ENCODE measurements at regions not wholly inside any gene's neighbourhood (a gene's known extent, or its start where the extent isn't known, plus 50 kb on each side); places are given as distances from the start of the nearest gene placed in this dataset.

GRCh38 chr12:102299731-102300130, 102.1 kb upstream of the PMCH start:
- no peak for TF ChIP-seq CREB1 (IDR thresholded peaks at IDR 0.05; ENCODE audit: low read depth)
- no peak for TF ChIP-seq RAD21 (IDR thresholded peaks at IDR 0.05; ENCODE audit: low read depth)
- TF ChIP-seq, protein P1, sequence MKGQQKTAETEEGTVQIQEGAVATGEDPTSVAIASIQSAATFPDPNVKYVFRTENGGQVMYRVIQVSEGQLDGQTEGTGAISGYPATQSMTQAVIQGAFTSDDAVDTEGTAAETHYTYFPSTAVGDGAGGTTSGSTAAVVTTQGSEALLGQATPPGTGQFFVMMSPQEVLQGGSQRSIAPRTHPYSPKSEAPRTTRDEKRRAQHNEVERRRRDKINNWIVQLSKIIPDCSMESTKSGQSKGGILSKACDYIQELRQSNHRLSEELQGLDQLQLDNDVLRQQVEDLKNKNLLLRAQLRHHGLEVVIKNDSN (IDR thresholded peaks at IDR 0.05) = no peak
- TF ChIP-seq TCF12 (IDR thresholded peaks at IDR 0.05; ENCODE audit: low read depth) = no peak
- no peak for TF ChIP-seq ZBTB7A (IDR thresholded peaks at IDR 0.05; ENCODE audit: low read depth)
- no peak for TF ChIP-seq TAF1 (IDR thresholded peaks at IDR 0.05; ENCODE audit: low read depth)
- TF ChIP-seq FOXM1 (IDR thresholded peaks at IDR 0.05; ENCODE audit: borderline replicate concordance, low read depth) = no peak
- TF ChIP-seq TEAD4 (IDR thresholded peaks at IDR 0.05) = no peak
- TF ChIP-seq MAX (IDR thresholded peaks at IDR 0.05) = no peak
- TF ChIP-seq EGR1 (IDR thresholded peaks at IDR 0.05) = no peak
- no peak for TF ChIP-seq REST (IDR thresholded peaks at IDR 0.05; ENCODE audit: low read depth)
- TF ChIP-seq EP300 (IDR thresholded peaks at IDR 0.05; ENCODE audit: borderline replicate concordance) = no peak
- TF ChIP-seq CEBPB (IDR thresholded peaks at IDR 0.05) = no peak
- no peak for TF ChIP-seq YY1 (IDR thresholded peaks at IDR 0.05; ENCODE audit: low read depth)
- TF ChIP-seq NFIC (IDR thresholded peaks at IDR 0.05) = no peak

DNA sequence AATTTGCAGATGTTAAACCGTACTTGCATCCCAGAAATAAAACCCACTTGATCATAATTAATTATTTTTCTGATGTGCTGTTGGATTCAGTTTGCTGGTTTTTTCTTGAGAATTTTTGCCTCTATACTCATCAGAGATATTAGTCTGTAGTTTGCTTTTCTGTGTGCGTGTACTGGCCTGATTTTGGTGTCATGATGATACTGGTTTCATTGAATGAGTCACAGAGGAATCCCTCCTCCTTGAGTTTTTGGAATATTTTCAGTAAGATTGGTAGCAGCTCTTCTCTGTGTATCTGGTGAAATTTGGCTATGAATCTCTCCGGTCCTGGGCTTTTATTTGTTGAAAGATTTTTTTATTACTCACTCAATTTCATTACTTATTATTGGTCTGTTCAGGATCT, 100.4 kb upstream of the PMCH start:
- TF ChIP-seq REST (IDR thresholded peaks at IDR 0.05; ENCODE audit: low read depth) (no peak), RAD21 (IDR thresholded peaks at IDR 0.05; ENCODE audit: low read depth) (no peak), FOXM1 (IDR thresholded peaks at IDR 0.05; ENCODE audit: borderline replicate concordance, low read depth) (no peak), YY1 (IDR thresholded peaks at IDR 0.05; ENCODE audit: low read depth) (no peak), EP300 (IDR thresholded peaks at IDR 0.05; ENCODE audit: borderline replicate concordance) (no peak), CEBPB (IDR thresholded peaks at IDR 0.05) (no peak), TEAD4 (IDR thresholded peaks at IDR 0.05) (no peak)

GRCh38 chr12:102297412-102297811, 99.8 kb upstream of the PMCH start:
- TF ChIP-seq TCF12 (IDR thresholded peaks at IDR 0.05; ENCODE audit: low read depth) (no peak), EP300 (IDR thresholded peaks at IDR 0.05; ENCODE audit: borderline replicate concordance) (no peak), EGR1 (IDR thresholded peaks at IDR 0.05) (no peak), CEBPB (IDR thresholded peaks at IDR 0.05) (no peak), YY1 (IDR thresholded peaks at IDR 0.05; ENCODE audit: low read depth) (no peak), RAD21 (IDR thresholded peaks at IDR 0.05; ENCODE audit: low read depth) (no peak), NFIC (IDR thresholded peaks at IDR 0.05) (no peak), CREB1 (IDR thresholded peaks at IDR 0.05; ENCODE audit: low read depth) (no peak), REST (IDR thresholded peaks at IDR 0.05; ENCODE audit: low read depth) (no peak), TEAD4 (IDR thresholded peaks at IDR 0.05) (no peak)
- TF ChIP-seq, protein P1 (IDR thresholded peaks at IDR 0.05) = no peak

DNA sequence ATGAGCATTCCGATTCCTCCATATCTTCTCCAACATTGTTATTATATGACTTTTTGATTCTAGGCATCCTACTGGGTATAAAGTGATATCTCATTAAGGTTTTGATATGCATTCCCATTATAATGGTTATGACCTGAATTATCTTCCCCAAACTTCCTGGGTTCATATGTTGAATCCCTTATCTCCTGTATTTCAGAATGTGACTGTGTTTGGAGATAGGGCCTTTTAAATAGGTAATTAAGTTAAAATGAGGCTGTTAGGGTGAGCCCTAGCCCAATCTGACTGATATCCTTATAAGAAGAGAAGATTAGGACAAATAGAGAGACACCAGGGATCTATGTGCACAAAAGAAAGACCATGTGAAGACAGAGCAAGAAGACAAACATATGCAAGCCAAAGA, 96.9 kb upstream of the PMCH start:
- TF ChIP-seq EP300 (IDR thresholded peaks at IDR 0.05; ENCODE audit: borderline replicate concordance) (no peak), TCF12 (IDR thresholded peaks at IDR 0.05; ENCODE audit: low read depth) (no peak), MAX (IDR thresholded peaks at IDR 0.05) (no peak), NFIC (IDR thresholded peaks at IDR 0.05) (no peak), REST (IDR thresholded peaks at IDR 0.05; ENCODE audit: low read depth) (no peak), ZBTB7A (IDR thresholded peaks at IDR 0.05; ENCODE audit: low read depth) (no peak), FOXM1 (IDR thresholded peaks at IDR 0.05; ENCODE audit: borderline replicate concordance, low read depth) (no peak), EGR1 (IDR thresholded peaks at IDR 0.05) (no peak), CREB1 (IDR thresholded peaks at IDR 0.05; ENCODE audit: low read depth) (no peak), CEBPB (IDR thresholded peaks at IDR 0.05) (no peak), TEAD4 (IDR thresholded peaks at IDR 0.05) (no peak), RAD21 (IDR thresholded peaks at IDR 0.05; ENCODE audit: low read depth) (no peak), YY1 (IDR thresholded peaks at IDR 0.05; ENCODE audit: low read depth) (no peak), TAF1 (IDR thresholded peaks at IDR 0.05; ENCODE audit: low read depth) (no peak)
- TF ChIP-seq, protein P1 (IDR thresholded peaks at IDR 0.05) = no peak

All from Ishikawa (cell line).